ENCODE measurements at regions not wholly inside any gene's neighbourhood (a gene's known extent, or its start where the extent isn't known, plus 50 kb on each side); places are given as distances from the start of the nearest gene placed in this dataset.

GRCh38 chr1:219812491-219813203, 115.7 kb downstream of the SLC30A10 start:
- TF ChIP-seq, protein P1, sequence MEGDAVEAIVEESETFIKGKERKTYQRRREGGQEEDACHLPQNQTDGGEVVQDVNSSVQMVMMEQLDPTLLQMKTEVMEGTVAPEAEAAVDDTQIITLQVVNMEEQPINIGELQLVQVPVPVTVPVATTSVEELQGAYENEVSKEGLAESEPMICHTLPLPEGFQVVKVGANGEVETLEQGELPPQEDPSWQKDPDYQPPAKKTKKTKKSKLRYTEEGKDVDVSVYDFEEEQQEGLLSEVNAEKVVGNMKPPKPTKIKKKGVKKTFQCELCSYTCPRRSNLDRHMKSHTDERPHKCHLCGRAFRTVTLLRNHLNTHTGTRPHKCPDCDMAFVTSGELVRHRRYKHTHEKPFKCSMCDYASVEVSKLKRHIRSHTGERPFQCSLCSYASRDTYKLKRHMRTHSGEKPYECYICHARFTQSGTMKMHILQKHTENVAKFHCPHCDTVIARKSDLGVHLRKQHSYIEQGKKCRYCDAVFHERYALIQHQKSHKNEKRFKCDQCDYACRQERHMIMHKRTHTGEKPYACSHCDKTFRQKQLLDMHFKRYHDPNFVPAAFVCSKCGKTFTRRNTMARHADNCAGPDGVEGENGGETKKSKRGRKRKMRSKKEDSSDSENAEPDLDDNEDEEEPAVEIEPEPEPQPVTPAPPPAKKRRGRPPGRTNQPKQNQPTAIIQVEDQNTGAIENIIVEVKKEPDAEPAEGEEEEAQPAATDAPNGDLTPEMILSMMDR (conservative IDR thresholded peaks at IDR 0.05; ENCODE audit: low read length) = peak; percentile 87
- H3K4me3 ChIP-seq (ENCODE audit: low read length) = no peak overlapping the region
- DNase-seq (ENCODE audit: low read depth) = peak; percentile 69

DNA sequence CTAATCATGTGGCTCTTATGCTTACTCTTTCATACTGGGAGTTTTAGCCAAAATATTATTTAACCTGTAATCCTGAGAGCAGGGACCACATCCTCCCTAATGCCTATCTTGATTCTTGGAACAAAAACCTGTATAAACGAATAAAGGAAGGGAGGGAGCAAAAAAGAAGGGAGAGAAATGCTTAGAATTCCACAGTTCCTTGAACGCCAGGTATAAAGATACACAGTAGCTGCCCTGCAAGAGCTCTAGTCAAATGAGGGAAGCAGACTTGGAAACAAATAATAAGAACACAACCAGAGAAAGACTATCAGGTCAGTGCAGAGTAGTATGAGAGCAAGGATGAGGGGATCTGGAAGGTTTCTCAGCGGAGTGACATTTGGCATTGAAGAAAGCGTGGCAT, 116.3 kb downstream of the SLC30A10 start:
- DNase-seq (ENCODE audit: low read depth) = no peak
- no peak overlapping the region for H3K4me3 ChIP-seq (ENCODE audit: low read length)
- TF ChIP-seq, protein P1 (conservative IDR thresholded peaks at IDR 0.05; ENCODE audit: low read length) = no peak

DNA sequence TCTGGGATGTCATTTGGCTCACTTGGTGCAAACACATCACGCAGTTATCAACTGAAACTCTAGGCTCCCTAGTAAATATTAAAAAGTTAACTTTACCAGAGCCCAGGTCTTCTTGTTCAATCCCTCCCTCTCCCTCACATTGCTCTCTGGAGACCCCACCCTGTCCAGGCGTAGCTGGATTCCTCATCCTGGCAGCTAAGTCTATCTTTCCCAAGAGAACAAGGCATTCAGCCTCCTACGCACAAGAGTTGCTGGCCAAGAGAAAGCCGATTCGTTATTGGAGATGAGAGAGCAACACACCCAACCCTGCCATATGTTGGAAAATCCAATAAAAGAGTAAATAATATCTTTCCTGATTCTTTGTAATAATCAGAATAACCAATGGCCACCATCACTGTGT, 117.9 kb downstream of the SLC30A10 start:
- TF ChIP-seq, protein P1 (conservative IDR thresholded peaks at IDR 0.05; ENCODE audit: low read length) = no peak

DNA sequence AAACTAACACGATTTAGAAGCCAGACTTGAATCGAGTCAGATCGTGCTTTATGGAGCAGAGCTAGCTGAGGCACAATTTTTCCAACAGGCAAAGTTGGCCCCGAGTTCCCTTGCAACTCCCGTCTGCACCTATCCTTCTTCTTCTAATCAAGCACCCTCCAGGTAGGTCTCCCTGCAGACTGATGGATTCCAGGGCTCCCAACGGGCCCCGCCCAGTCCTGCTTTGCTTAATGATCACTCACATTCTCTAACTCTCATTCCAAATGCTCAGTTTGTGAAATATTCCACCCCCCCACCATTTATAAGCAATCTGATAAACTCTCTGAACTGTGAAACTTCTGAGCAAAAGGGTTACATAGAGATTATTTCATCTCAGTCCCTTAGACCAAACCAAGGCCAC, 119.6 kb downstream of the SLC30A10 start:
- no peak overlapping the region for H3K4me3 ChIP-seq (ENCODE audit: low read length)

More for the DNA sequence above, 117.9 kb downstream of the SLC30A10 start:
- no peak for DNase-seq (ENCODE audit: low read depth)
- no peak overlapping the region for H3K4me3 ChIP-seq (ENCODE audit: low read length)

GRCh38 chr1:219806642-219807041, 121.7 kb downstream of the SLC30A10 start:
- TF ChIP-seq, protein P1 (conservative IDR thresholded peaks at IDR 0.05; ENCODE audit: low read length) = no peak
- DNase-seq (ENCODE audit: low read depth) = no peak
- H3K4me3 ChIP-seq (ENCODE audit: low read length) = no peak overlapping the region

More for the DNA sequence above, 119.6 kb downstream of the SLC30A10 start:
- TF ChIP-seq, protein P1 (conservative IDR thresholded peaks at IDR 0.05; ENCODE audit: low read length) = no peak
- DNase-seq (ENCODE audit: low read depth) = no peak

- TF ChIP-seq, protein P1 (conservative IDR thresholded peaks at IDR 0.05; ENCODE audit: low read length) = no peak
- no peak for DNase-seq (ENCODE audit: low read depth)
- no peak overlapping the region for H3K4me3 ChIP-seq (ENCODE audit: low read length)
Measured at GRCh38 chr1:219806020-219806419, 122.3 kb downstream of the SLC30A10 start.

GRCh38 chr1:219805191-219805590, 123.2 kb downstream of the SLC30A10 start:
- no peak overlapping the region for H3K4me3 ChIP-seq (ENCODE audit: low read length)
- TF ChIP-seq, protein P1 (conservative IDR thresholded peaks at IDR 0.05; ENCODE audit: low read length) = no peak
- no peak for DNase-seq (ENCODE audit: low read depth)

All from AG10803 (cell line).